ENCODE measurements at regions not wholly inside any gene's neighbourhood (a gene's known extent, or its start where the extent isn't known, plus 50 kb on each side); places are given as distances from the start of the nearest gene placed in this dataset.

DNA sequence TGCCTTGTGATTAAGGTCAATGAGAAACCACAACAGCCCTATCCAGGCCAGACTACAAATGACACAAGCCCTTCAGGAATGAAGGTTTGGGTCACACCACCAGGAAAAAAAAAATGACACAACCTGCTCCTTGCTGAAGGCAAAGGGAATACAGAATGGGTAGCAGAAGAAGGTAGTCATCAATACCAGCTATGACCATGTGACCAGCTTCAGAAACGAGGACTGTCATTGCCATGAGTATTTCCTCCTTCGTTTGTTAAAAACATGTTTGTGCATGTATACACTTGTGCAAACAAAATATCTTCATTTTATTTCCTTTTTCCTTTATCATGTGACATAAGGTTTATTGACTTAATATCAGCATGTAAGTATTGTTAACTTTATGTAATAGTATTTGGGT, 226.6 kb downstream of the CDH19 start:
- TF ChIP-seq EP300 (IDR thresholded peaks at IDR 0.05; ENCODE audit: borderline replicate concordance) (no peak), TAF1 (IDR thresholded peaks at IDR 0.05; ENCODE audit: low read depth) (no peak), CEBPB (IDR thresholded peaks at IDR 0.05) (no peak), EGR1 (IDR thresholded peaks at IDR 0.05) (no peak), ZBTB7A (IDR thresholded peaks at IDR 0.05; ENCODE audit: low read depth) (no peak), MAX (IDR thresholded peaks at IDR 0.05) (no peak), NFIC (IDR thresholded peaks at IDR 0.05) (no peak), USF1 (IDR thresholded peaks at IDR 0.05) (no peak), TEAD4 (IDR thresholded peaks at IDR 0.05) (no peak), CREB1 (IDR thresholded peaks at IDR 0.05; ENCODE audit: low read depth) (no peak), TCF12 (IDR thresholded peaks at IDR 0.05; ENCODE audit: low read depth) (no peak), FOXM1 (IDR thresholded peaks at IDR 0.05; ENCODE audit: borderline replicate concordance, low read depth) (no peak), YY1 (IDR thresholded peaks at IDR 0.05; ENCODE audit: low read depth) (no peak), RAD21 (IDR thresholded peaks at IDR 0.05; ENCODE audit: low read depth) (no peak)
- TF ChIP-seq, protein P1, sequence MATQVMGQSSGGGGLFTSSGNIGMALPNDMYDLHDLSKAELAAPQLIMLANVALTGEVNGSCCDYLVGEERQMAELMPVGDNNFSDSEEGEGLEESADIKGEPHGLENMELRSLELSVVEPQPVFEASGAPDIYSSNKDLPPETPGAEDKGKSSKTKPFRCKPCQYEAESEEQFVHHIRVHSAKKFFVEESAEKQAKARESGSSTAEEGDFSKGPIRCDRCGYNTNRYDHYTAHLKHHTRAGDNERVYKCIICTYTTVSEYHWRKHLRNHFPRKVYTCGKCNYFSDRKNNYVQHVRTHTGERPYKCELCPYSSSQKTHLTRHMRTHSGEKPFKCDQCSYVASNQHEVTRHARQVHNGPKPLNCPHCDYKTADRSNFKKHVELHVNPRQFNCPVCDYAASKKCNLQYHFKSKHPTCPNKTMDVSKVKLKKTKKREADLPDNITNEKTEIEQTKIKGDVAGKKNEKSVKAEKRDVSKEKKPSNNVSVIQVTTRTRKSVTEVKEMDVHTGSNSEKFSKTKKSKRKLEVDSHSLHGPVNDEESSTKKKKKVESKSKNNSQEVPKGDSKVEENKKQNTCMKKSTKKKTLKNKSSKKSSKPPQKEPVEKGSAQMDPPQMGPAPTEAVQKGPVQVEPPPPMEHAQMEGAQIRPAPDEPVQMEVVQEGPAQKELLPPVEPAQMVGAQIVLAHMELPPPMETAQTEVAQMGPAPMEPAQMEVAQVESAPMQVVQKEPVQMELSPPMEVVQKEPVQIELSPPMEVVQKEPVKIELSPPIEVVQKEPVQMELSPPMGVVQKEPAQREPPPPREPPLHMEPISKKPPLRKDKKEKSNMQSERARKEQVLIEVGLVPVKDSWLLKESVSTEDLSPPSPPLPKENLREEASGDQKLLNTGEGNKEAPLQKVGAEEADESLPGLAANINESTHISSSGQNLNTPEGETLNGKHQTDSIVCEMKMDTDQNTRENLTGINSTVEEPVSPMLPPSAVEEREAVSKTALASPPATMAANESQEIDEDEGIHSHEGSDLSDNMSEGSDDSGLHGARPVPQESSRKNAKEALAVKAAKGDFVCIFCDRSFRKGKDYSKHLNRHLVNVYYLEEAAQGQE (IDR thresholded peaks at IDR 0.05; ENCODE audit: low read depth), result no peak

GRCh38 chr18:66346833-66347588, 256.9 kb downstream of the CDH19 start:
- TF ChIP-seq USF1 (IDR thresholded peaks at IDR 0.05) (no peak), CEBPB (IDR thresholded peaks at IDR 0.05) (no peak), ZBTB7A (IDR thresholded peaks at IDR 0.05; ENCODE audit: low read depth) (no peak), TCF12 (IDR thresholded peaks at IDR 0.05; ENCODE audit: low read depth) (no peak), EP300 (IDR thresholded peaks at IDR 0.05; ENCODE audit: borderline replicate concordance) (no peak), MAX (IDR thresholded peaks at IDR 0.05) (no peak), TAF1 (IDR thresholded peaks at IDR 0.05; ENCODE audit: low read depth) (no peak), RAD21 (IDR thresholded peaks at IDR 0.05; ENCODE audit: low read depth) (no peak), NFIC (IDR thresholded peaks at IDR 0.05) (no peak)

GRCh38 chr18:66344227-66344626, 259.7 kb downstream of the CDH19 start:
- TF ChIP-seq CEBPB (IDR thresholded peaks at IDR 0.05) (no peak), TCF12 (IDR thresholded peaks at IDR 0.05; ENCODE audit: low read depth) (no peak), NFIC (IDR thresholded peaks at IDR 0.05) (no peak), EGR1 (IDR thresholded peaks at IDR 0.05) (no peak), TAF1 (IDR thresholded peaks at IDR 0.05; ENCODE audit: low read depth) (no peak), EP300 (IDR thresholded peaks at IDR 0.05; ENCODE audit: borderline replicate concordance) (no peak)

DNA sequence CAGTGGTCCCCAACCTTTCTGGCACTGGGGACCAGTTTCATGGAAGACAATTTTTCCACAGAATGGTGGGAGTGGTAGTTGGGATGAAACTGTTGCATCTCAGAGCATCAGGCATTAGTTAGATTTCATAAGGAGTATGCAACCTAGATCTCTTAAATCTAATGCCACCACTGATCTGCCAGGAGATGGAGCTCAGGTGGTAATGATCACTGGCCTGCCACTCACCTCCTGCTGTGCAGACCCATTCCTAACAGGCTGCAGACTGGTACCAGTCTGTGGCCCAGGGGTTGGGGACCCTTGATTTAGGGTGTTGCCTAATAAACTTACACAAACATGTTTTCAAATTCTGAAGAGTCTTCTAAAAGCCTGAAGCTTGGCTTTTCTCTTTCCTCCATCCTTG, 261.3 kb downstream of the CDH19 start:
- TF ChIP-seq EP300 (IDR thresholded peaks at IDR 0.05; ENCODE audit: borderline replicate concordance) (no peak), ZBTB7A (IDR thresholded peaks at IDR 0.05; ENCODE audit: low read depth) (no peak), CREB1 (IDR thresholded peaks at IDR 0.05; ENCODE audit: low read depth) (no peak)

DNA sequence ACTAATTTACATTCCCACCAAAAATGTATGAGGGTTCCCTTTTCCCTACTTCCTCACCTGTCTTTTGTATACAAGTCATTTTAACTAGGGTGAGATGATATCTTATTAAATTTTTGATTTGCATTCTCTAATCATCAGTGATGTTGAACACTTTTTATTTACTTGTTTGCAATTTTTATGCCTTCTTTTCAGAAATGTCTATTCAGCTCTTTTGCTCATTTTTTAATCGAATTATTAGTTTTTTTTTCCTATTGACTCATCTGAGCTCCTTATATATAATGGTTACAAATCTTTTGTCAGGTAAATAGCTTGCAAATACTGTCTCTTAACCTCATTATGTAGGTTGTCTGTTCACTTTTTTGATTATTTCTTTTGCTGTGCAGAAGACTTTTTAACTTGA, 269.4 kb downstream of the CDH19 start:
- TF ChIP-seq MAX (IDR thresholded peaks at IDR 0.05), result no peak
- no peak for TF ChIP-seq FOXM1 (IDR thresholded peaks at IDR 0.05; ENCODE audit: borderline replicate concordance, low read depth)
- TF ChIP-seq RAD21 (IDR thresholded peaks at IDR 0.05; ENCODE audit: low read depth), result no peak
- TF ChIP-seq, protein P1 (IDR thresholded peaks at IDR 0.05; ENCODE audit: low read depth), result no peak

- TF ChIP-seq TEAD4 (IDR thresholded peaks at IDR 0.05), result no peak
- no peak for TF ChIP-seq NFIC (IDR thresholded peaks at IDR 0.05)
Observed at GRCh38 chr18:66329716-66330115, 274.2 kb downstream of the CDH19 start.
